ENCODE measurements at regions not wholly inside any gene's neighbourhood (a gene's known extent, or its start where the extent isn't known, plus 50 kb on each side); places are given as distances from the start of the nearest gene placed in this dataset.

- TF ChIP-seq EZH2 (IDR thresholded peaks at IDR 0.05; ENCODE audit: low read length), result no peak
- Histone ChIP-seq H3K36me3 (ENCODE audit: control insufficient read depth in 2 of 2, extremely low read depth in 1 of 2, insufficient read depth in 2 of 2, low read length in 2 of 2) (no peaks in the 10 kb centered on the region), H4K20me1 (ENCODE audit: control insufficient read depth, extremely low read depth, insufficient read depth, low read length) (no peaks in the 10 kb centered on the region), H3K4me3 (ENCODE audit: control insufficient read depth in 2 of 3, extremely low read depth in 1 of 3, insufficient read depth in 2 of 3, low read depth in 1 of 3, low read length in 3 of 3) (no peak overlapping the region), H3K9me3 (ENCODE audit: control insufficient read depth, low read depth, low read length) (no peaks in the 10 kb centered on the region), H3K9ac (ENCODE audit: control insufficient read depth, extremely low read depth, insufficient read depth, low read length) (no peak overlapping the region), H3K27ac (ENCODE audit: control insufficient read depth, insufficient read depth, low read length) (no peak overlapping the region), H2AFZ (ENCODE audit: control insufficient read depth, low read length) (peak overlapping the region; percentile 33), H3K9me1 (ENCODE audit: control insufficient read depth, extremely low read depth, insufficient read depth, low read length) (no peaks in the 10 kb centered on the region), H3K79me2 (ENCODE audit: control insufficient read depth, insufficient read depth, low read length) (no peaks in the 10 kb centered on the region), H3K4me2 (ENCODE audit: control insufficient read depth, extremely low read depth, insufficient read depth, low read depth, low read length) (no peak overlapping the region), H3K4me1 (ENCODE audit: control insufficient read depth, extremely low read depth, insufficient read depth, low read length) (peaks cover 5% of the 10 kb centered on the region), H3K27me3 (ENCODE audit: control insufficient read depth, extremely low read depth, insufficient read depth, low read length) (no peaks in the 10 kb centered on the region)
- no peak for DNase-seq (ENCODE audit: low read depth, low spot score)
- FAIRE-seq, result peak; percentile 71
- dilution Hi-C loops (cut with MboI; ENCODE audit: extremely low pct_ligation_motif_present, low sequenced_read_pairs), result no loop called here
Observed at GRCh38 chr13:74466020-74466419, 331.8 kb upstream of the KLF12 start.

DNA sequence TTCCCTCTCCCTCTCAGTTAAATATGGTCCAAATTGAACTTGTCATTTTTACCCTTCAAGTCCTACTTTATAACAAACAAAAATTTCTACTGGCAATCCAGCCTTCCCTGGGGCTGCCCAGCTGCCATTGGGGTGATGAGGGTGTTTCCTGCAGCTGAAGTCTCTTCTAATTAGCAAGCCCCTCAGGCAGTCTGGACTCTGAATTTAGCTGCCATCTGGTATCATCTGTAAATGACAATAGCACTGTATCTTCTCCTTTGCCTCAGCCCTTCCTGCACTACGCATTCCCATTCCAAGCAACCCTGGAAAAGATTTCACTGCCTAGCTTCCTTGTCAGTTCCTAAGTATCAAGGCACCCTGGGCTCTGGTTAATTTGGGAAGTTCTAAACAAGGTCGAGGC, 331.1 kb upstream of the KLF12 start:
- H3K9ac ChIP-seq (ENCODE audit: control insufficient read depth, extremely low read depth, insufficient read depth, low read length), result no peak overlapping the region
- H3K4me2 ChIP-seq (ENCODE audit: control insufficient read depth, extremely low read depth, insufficient read depth, low read depth, low read length), result no peak overlapping the region
- no peak for TF ChIP-seq EZH2 (IDR thresholded peaks at IDR 0.05; ENCODE audit: low read length)
- TF ChIP-seq, protein P1, sequence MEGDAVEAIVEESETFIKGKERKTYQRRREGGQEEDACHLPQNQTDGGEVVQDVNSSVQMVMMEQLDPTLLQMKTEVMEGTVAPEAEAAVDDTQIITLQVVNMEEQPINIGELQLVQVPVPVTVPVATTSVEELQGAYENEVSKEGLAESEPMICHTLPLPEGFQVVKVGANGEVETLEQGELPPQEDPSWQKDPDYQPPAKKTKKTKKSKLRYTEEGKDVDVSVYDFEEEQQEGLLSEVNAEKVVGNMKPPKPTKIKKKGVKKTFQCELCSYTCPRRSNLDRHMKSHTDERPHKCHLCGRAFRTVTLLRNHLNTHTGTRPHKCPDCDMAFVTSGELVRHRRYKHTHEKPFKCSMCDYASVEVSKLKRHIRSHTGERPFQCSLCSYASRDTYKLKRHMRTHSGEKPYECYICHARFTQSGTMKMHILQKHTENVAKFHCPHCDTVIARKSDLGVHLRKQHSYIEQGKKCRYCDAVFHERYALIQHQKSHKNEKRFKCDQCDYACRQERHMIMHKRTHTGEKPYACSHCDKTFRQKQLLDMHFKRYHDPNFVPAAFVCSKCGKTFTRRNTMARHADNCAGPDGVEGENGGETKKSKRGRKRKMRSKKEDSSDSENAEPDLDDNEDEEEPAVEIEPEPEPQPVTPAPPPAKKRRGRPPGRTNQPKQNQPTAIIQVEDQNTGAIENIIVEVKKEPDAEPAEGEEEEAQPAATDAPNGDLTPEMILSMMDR (optimal IDR thresholded peaks at IDR 0.05 in 1 of 3, IDR thresholded peaks at IDR 0.05 in 1 of 3, conservative IDR thresholded peaks at IDR 0.05 in 1 of 3; ENCODE audit: extremely low read depth in 1 of 3, insufficient read depth in 2 of 3, low read length in 3 of 3), result no peak
- H3K4me3 ChIP-seq (ENCODE audit: control insufficient read depth in 2 of 3, extremely low read depth in 1 of 3, insufficient read depth in 2 of 3, low read depth in 1 of 3, low read length in 3 of 3), result no peak overlapping the region
- no peak overlapping the region for H2AFZ ChIP-seq (ENCODE audit: control insufficient read depth, low read length)
- no peaks in the 10 kb centered on the region for H3K79me2 ChIP-seq (ENCODE audit: control insufficient read depth, insufficient read depth, low read length)
- peaks cover 5% of the 10 kb centered on the region for H3K4me1 ChIP-seq (ENCODE audit: control insufficient read depth, extremely low read depth, insufficient read depth, low read length)
- DNase-seq (ENCODE audit: low read depth, low spot score) (no peak), FAIRE-seq (no peak)
- H3K27ac ChIP-seq (ENCODE audit: control insufficient read depth, insufficient read depth, low read length), result no peak overlapping the region
- no peaks in the 10 kb centered on the region for H3K27me3 ChIP-seq (ENCODE audit: control insufficient read depth, extremely low read depth, insufficient read depth, low read length)
- H4K20me1 ChIP-seq (ENCODE audit: control insufficient read depth, extremely low read depth, insufficient read depth, low read length), result no peaks in the 10 kb centered on the region
- dilution Hi-C loops (cut with MboI; ENCODE audit: extremely low pct_ligation_motif_present, low sequenced_read_pairs), result no loop called here
- H3K36me3 ChIP-seq (ENCODE audit: control insufficient read depth in 2 of 2, extremely low read depth in 1 of 2, insufficient read depth in 2 of 2, low read length in 2 of 2), result no peaks in the 10 kb centered on the region
- no peaks in the 10 kb centered on the region for H3K9me3 ChIP-seq (ENCODE audit: control insufficient read depth, low read depth, low read length)
- H3K9me1 ChIP-seq (ENCODE audit: control insufficient read depth, extremely low read depth, insufficient read depth, low read length), result no peaks in the 10 kb centered on the region

DNA sequence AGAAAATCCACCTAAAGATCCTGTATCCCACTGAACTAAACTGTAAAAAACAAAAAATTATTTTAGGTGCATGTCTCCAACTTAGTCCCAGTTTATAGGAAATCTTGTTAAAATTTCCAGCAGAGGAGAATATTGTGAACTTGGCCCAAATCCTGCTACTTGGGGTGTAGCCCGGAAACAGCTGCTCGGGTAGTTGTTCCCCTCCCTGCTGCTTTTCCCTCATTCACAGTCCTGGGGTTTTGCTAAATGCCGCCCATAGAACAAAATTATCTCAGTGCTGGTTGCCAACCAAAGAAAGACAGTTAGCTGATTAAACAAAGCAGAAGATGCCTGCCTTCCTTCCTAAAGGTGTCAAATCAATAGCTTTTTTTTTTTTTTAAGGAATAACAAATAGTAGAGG, 330.5 kb upstream of the KLF12 start:
- dilution Hi-C loops (cut with MboI; ENCODE audit: extremely low pct_ligation_motif_present, low sequenced_read_pairs), result no loop called here
- Histone ChIP-seq H3K27me3 (ENCODE audit: control insufficient read depth, extremely low read depth, insufficient read depth, low read length) (no peaks in the 10 kb centered on the region), H3K9ac (ENCODE audit: control insufficient read depth, extremely low read depth, insufficient read depth, low read length) (no peak overlapping the region), H3K9me1 (ENCODE audit: control insufficient read depth, extremely low read depth, insufficient read depth, low read length) (no peaks in the 10 kb centered on the region), H3K36me3 (ENCODE audit: control insufficient read depth in 2 of 2, extremely low read depth in 1 of 2, insufficient read depth in 2 of 2, low read length in 2 of 2) (no peaks in the 10 kb centered on the region), H3K79me2 (ENCODE audit: control insufficient read depth, insufficient read depth, low read length) (no peaks in the 10 kb centered on the region), H3K9me3 (ENCODE audit: control insufficient read depth, low read depth, low read length) (no peaks in the 10 kb centered on the region), H2AFZ (ENCODE audit: control insufficient read depth, low read length) (no peak overlapping the region), H3K4me1 (ENCODE audit: control insufficient read depth, extremely low read depth, insufficient read depth, low read length) (peaks cover 5% of the 10 kb centered on the region), H3K27ac (ENCODE audit: control insufficient read depth, insufficient read depth, low read length) (no peak overlapping the region), H4K20me1 (ENCODE audit: control insufficient read depth, extremely low read depth, insufficient read depth, low read length) (no peaks in the 10 kb centered on the region), H3K4me2 (ENCODE audit: control insufficient read depth, extremely low read depth, insufficient read depth, low read depth, low read length) (no peak overlapping the region), H3K4me3 (ENCODE audit: control insufficient read depth in 2 of 3, extremely low read depth in 1 of 3, insufficient read depth in 2 of 3, low read depth in 1 of 3, low read length in 3 of 3) (no peak overlapping the region)
- FAIRE-seq (no peak), DNase-seq (ENCODE audit: low read depth, low spot score) (no peak)
- TF ChIP-seq, protein P1 (optimal IDR thresholded peaks at IDR 0.05 in 1 of 3, IDR thresholded peaks at IDR 0.05 in 1 of 3, conservative IDR thresholded peaks at IDR 0.05 in 1 of 3; ENCODE audit: extremely low read depth in 1 of 3, insufficient read depth in 2 of 3, low read length in 3 of 3), result no peak
- TF ChIP-seq EZH2 (IDR thresholded peaks at IDR 0.05; ENCODE audit: low read length), result no peak
